Muscle layer of duodenum (tissue), 2 donors: ENCODE measurements at regions not wholly inside any gene's neighbourhood (a gene's known extent, or its start where the extent isn't known, plus 50 kb on each side); places are given as distances from the start of the nearest gene placed in this dataset.
"Not testable (repeated sequence)": the region's sequence is repeated elsewhere in the genome, so short reads cannot be mapped to it uniquely, and the experiment has no call there.

Source experiments
- H3K27ac ChIP-seq: one replicate; pipeline ENCODE4 v1.7.0; 2013; ENCODE audit warnings: mild to moderate bottlenecking, low read length
- H3K27me3 ChIP-seq: one replicate; pipeline ENCODE4 v1.7.0; 2013; ENCODE audit warnings: low read depth, mild to moderate bottlenecking, control low read depth, low read length
- H3K36me3 ChIP-seq, 2 donors: one replicate each; pipeline ENCODE4 v1.7.0; 2013; ENCODE audit warnings: low read length in 2 of 2, control low read depth in 1 of 2, mild to moderate bottlenecking in 1 of 2; ENCODE audit not compliant: insufficient read depth in 2 of 2, control insufficient read depth in 1 of 2
- H3K4me1 ChIP-seq, 2 donors: one replicate each; pipeline ENCODE4 v1.7.0; 2013; ENCODE audit warnings: low read length in 2 of 2, mild to moderate bottlenecking in 2 of 2, control low read depth in 1 of 2, moderate library complexity in 1 of 2; ENCODE audit not compliant: insufficient read depth in 2 of 2, control insufficient read depth in 1 of 2
- H3K4me3 ChIP-seq, 2 donors: one replicate each; pipeline ENCODE4 v1.7.0; 2013; ENCODE audit warnings: low read length in 2 of 2, low read depth in 1 of 2, mild to moderate bottlenecking in 1 of 2
- H3K9me3 ChIP-seq, 2 donors: one replicate each; pipeline ENCODE4 v1.7.0; 2013; ENCODE audit warnings: low read length in 2 of 2, control low read depth in 1 of 2, mild to moderate bottlenecking in 1 of 2; ENCODE audit not compliant: control insufficient read depth in 1 of 2
- donor health status: healthy.

- H3K27me3 ChIP-seq, H3K36me3 ChIP-seq, H3K27ac ChIP-seq, H3K4me1 ChIP-seq, H3K4me3 ChIP-seq, H3K9me3 ChIP-seq: not testable (repeated sequence)
Measured at GRCh38 chr4:100608651-100609050, 90.8 kb upstream of the EMCN start.

GRCh38 chr4:100605144-100605543 is 87.3 kb upstream of the EMCN start:
- Histone ChIP-seq H3K4me3 (no peak overlapping the region), H3K36me3 (no peaks in the 10 kb centered on the region), H3K27me3 (no peaks in the 10 kb centered on the region), H3K4me1 (no peaks in the 10 kb centered on the region), H3K27ac (no peak overlapping the region), H3K9me3 (peaks cover 0 to 3% of the 10 kb centered on the region in 2 donors)

GRCh38 chr4:100593935-100594334 is 76.1 kb upstream of the EMCN start:
- peaks cover 3 to 12% of the 10 kb centered on the region in 2 donors for H3K4me1 ChIP-seq
- no peaks in the 10 kb centered on the region for H3K36me3 ChIP-seq
- H3K27ac ChIP-seq, result no peak overlapping the region
- H3K9me3 ChIP-seq, result no peaks in the 10 kb centered on the region
- H3K27me3 ChIP-seq, result no peaks in the 10 kb centered on the region
- no peak overlapping the region for H3K4me3 ChIP-seq

- no peaks in the 10 kb centered on the region for H3K36me3 ChIP-seq
- no peak overlapping the region for H3K27ac ChIP-seq
- no peaks in the 10 kb centered on the region for H3K27me3 ChIP-seq
- no peak overlapping the region for H3K4me3 ChIP-seq
- peaks cover 3 to 12% of the 10 kb centered on the region in 2 donors for H3K4me1 ChIP-seq
- H3K9me3 ChIP-seq, result no peaks in the 10 kb centered on the region
Measured at GRCh38 chr4:100591161-100591876, 73.5 kb upstream of the EMCN start.

- Histone ChIP-seq H3K27ac (no peak overlapping the region), H3K9me3 (no peaks in the 10 kb centered on the region), H3K27me3 (no peaks in the 10 kb centered on the region), H3K4me1 (peaks cover 3 to 12% of the 10 kb centered on the region in 2 donors), H3K4me3 (no peak overlapping the region), H3K36me3 (no peaks in the 10 kb centered on the region)
Measured at GRCh38 chr4:100590325-100590724, 72.5 kb upstream of the EMCN start.

GRCh38 chr4:100588076-100588475 is 70.3 kb upstream of the EMCN start:
- Histone ChIP-seq H3K27ac (no peak overlapping the region), H3K4me3 (no peak overlapping the region), H3K27me3 (no peaks in the 10 kb centered on the region), H3K9me3 (no peaks in the 10 kb centered on the region), H3K4me1 (peaks cover 3 to 12% of the 10 kb centered on the region in 2 donors), H3K36me3 (no peaks in the 10 kb centered on the region)

- no peaks in the 10 kb centered on the region for H3K4me1 ChIP-seq
- no peaks in the 10 kb centered on the region for H3K27me3 ChIP-seq
- no peaks in the 10 kb centered on the region for H3K36me3 ChIP-seq
- H3K9me3 ChIP-seq, result no peaks in the 10 kb centered on the region
- H3K4me3 ChIP-seq, result no peak overlapping the region
- H3K27ac ChIP-seq, result no peak overlapping the region
Measured at GRCh38 chr4:100582146-100582545, 64.3 kb upstream of the EMCN start.

- H3K27ac ChIP-seq, result no peak overlapping the region
- H3K27me3 ChIP-seq, result no peaks in the 10 kb centered on the region
- no peaks in the 10 kb centered on the region for H3K9me3 ChIP-seq
- no peaks in the 10 kb centered on the region for H3K36me3 ChIP-seq
- H3K4me3 ChIP-seq, result no peak overlapping the region
- no peaks in the 10 kb centered on the region for H3K4me1 ChIP-seq
Measured at GRCh38 chr4:100581337-100581736, 63.5 kb upstream of the EMCN start.

GRCh38 chr4:100576570-100576969 is 58.7 kb upstream of the EMCN start:
- H3K4me1 ChIP-seq, result no peaks in the 10 kb centered on the region
- H3K9me3 ChIP-seq, result no peaks in the 10 kb centered on the region
- H3K27me3 ChIP-seq, result no peaks in the 10 kb centered on the region
- H3K36me3 ChIP-seq, result no peaks in the 10 kb centered on the region
- no peak overlapping the region for H3K4me3 ChIP-seq
- no peak overlapping the region for H3K27ac ChIP-seq

- Histone ChIP-seq H3K4me3 (no peak overlapping the region), H3K9me3 (no peaks in the 10 kb centered on the region), H3K27me3 (no peaks in the 10 kb centered on the region), H3K27ac (no peak overlapping the region), H3K4me1 (no peaks in the 10 kb centered on the region), H3K36me3 (no peaks in the 10 kb centered on the region)
Measured at GRCh38 chr4:100574607-100575006, 56.8 kb upstream of the EMCN start.

GRCh38 chr4:100569196-100569595 is 51.4 kb upstream of the EMCN start:
- no peaks in the 10 kb centered on the region for H3K27me3 ChIP-seq
- no peaks in the 10 kb centered on the region for H3K9me3 ChIP-seq
- H3K27ac ChIP-seq, result no peak overlapping the region

More at GRCh38 chr4:100569196-100569595, 51.4 kb upstream of the EMCN start:
- Histone ChIP-seq H3K36me3 (no peaks in the 10 kb centered on the region), H3K4me3 (no peak overlapping the region), H3K4me1 (no peaks in the 10 kb centered on the region)
